K562 (cell line): ENCODE measurements at regions not wholly inside any gene's neighbourhood (a gene's known extent, or its start where the extent isn't known, plus 50 kb on each side); places are given as distances from the start of the nearest gene placed in this dataset.

ENCODE experiments used
- ATAC-seq: fragments of 200-7000 bp; cut with Tn5 transposase; 3 replicates; pipeline ENCODE4 v1.9.1; 2020; ENCODE audit warnings: moderate library complexity
- BruUV-seq: library from RNA; stranded (reverse); fragments of 400-500 nt; replicated peaks from 2 replicates; lab custom pipeline; 2021; lab: Mats Ljungman, UMichigan
- CTCF ChIA-PET: fragments of 300-600 bp; formaldehyde crosslinking; extraction: SDS; loops from one replicate; lab custom pipeline; 2021; ENCODE audit warnings: low intra/inter-chr PET ratio; lab: Yijun Ruan, JAX
- POLR2A ChIA-PET: fragments of 300-600, 350-650 bp; sonication (Branson Sonifier 250); formaldehyde crosslinking; extraction: SDS; loops from one replicate; lab custom pipeline; 2021; ENCODE audit warnings: antibody characterized with exemption, inconsistent platforms; lab: Yijun Ruan, JAX
- DNase-seq, 4 experiments: peaks; one replicate each; pipeline versions ENCODE4 v3.0.0 to v3.0.0-alpha.2; 2011 to 2018; ENCODE audit warnings: low spot score in 3 of 4, mixed read lengths in 3 of 4; ENCODE audit errors: extremely low read depth in 1 of 4
- FAIRE-seq: peaks from 2 replicates; lab custom pipeline; 2011; peaks lifted over from hg19 to GRCh38; lab: Jason Lieb, UNC
- H2AFZ ChIP-seq: 2 replicates; pipeline ENCODE4 v1.6.0; 2011; ENCODE audit warnings: low read depth, low read length, control low read depth, inconsistent platforms
- H3K27ac ChIP-seq: fragments of 200-600 bp; 3 replicates; pipeline ENCODE4 v1.8.0; 2011; ENCODE audit warnings: low read depth, mild to moderate bottlenecking, control low read depth, inconsistent platforms, low read length, moderate library complexity, mixed read lengths; ENCODE audit errors: extremely low read depth
- H3K27me3 ChIP-seq, 2 experiments: fragments of 300-600 bp in 1 of 2; 2 replicates in 1 of 2; 3 replicates in 1 of 2; pipeline versions ENCODE4 v1.6.0 to v1.8.0; 2011; ENCODE audit warnings: inconsistent platforms in 2 of 2, low read length in 2 of 2, mild to moderate bottlenecking in 1 of 2, mixed read lengths in 1 of 2, moderate library complexity in 1 of 2; ENCODE audit not compliant: control insufficient read depth in 2 of 2, insufficient read depth in 2 of 2
- H3K36me3 ChIP-seq: fragments of 300-600 bp; 3 replicates; pipeline ENCODE4 v1.8.0; 2011; ENCODE audit warnings: mild to moderate bottlenecking, low read length, inconsistent platforms; ENCODE audit not compliant: control insufficient read depth, insufficient read depth
- H3K4me1 ChIP-seq, 2 experiments: fragments of 200-600 bp in 1 of 2; replicated peaks in 1 of 2; 2 replicates in 1 of 2; 3 replicates in 1 of 2; pipeline versions ENCODE4 v1.5.1 to v1.8.0; 2011; ENCODE audit warnings: inconsistent platforms in 2 of 2, low read length in 2 of 2, mild to moderate bottlenecking in 1 of 2, mixed read lengths in 1 of 2, moderate library complexity in 1 of 2; ENCODE audit not compliant: control insufficient read depth in 2 of 2, insufficient read depth in 2 of 2
- H3K4me2 ChIP-seq: 2 replicates; pipeline ENCODE4 v1.6.1; 2011; ENCODE audit warnings: low read length, control low read depth, inconsistent platforms, mixed read lengths; ENCODE audit not compliant: insufficient read depth
- H3K4me3 ChIP-seq: fragments of 200-600 bp; sonication (generic), shearing (Covaris generic); 2 replicates; pipeline ENCODE4 v1.5.1; 2016; ENCODE audit warnings: control low read depth, inconsistent platforms
- H3K79me2 ChIP-seq: fragments of 200-600 bp; 3 replicates; pipeline ENCODE4 v1.8.0; 2011; ENCODE audit warnings: low read length, inconsistent platforms; ENCODE audit not compliant: control insufficient read depth, insufficient read depth
- H3K9ac ChIP-seq, 2 experiments: 2 replicates each; pipeline versions ENCODE4 v1.6.0 to v1.6.1; 2011; ENCODE audit warnings: low read depth in 2 of 2, low read length in 2 of 2, control low read depth in 1 of 2, inconsistent platforms in 1 of 2, mild to moderate bottlenecking in 1 of 2, mixed read lengths in 1 of 2; ENCODE audit not compliant: insufficient read depth in 1 of 2
- H3K9me1 ChIP-seq: one replicate; pipeline ENCODE4 v1.6.0; 2011; ENCODE audit warnings: inconsistent platforms, mild to moderate bottlenecking, low read length, moderate library complexity; ENCODE audit not compliant: control insufficient read depth, insufficient read depth
- H3K9me3 ChIP-seq: replicated peaks from 2 replicates; pipeline ENCODE4 v1.5.1; 2011; ENCODE audit warnings: low read depth, low read length, inconsistent platforms; ENCODE audit not compliant: control insufficient read depth, insufficient read depth
- H4K20me1 ChIP-seq: replicated peaks from 2 replicates; pipeline ENCODE4 v1.6.1; 2011; ENCODE audit warnings: low read length, inconsistent platforms, mixed read lengths; ENCODE audit not compliant: control insufficient read depth, insufficient read depth
- ARID2 ChIP-seq: fragments of 450-650 bp; IDR thresholded peaks from 2 replicates; pipeline ENCODE4 v1.6.1; 2017; ENCODE audit warnings: antibody characterized with exemption, mild to moderate bottlenecking
- DACH1 ChIP-seq: fragments of 450-650 bp; IDR thresholded peaks from 2 replicates; pipeline ENCODE4 v1.6.1; 2018; ENCODE audit not compliant: partially characterized antibody
- MEF2D ChIP-seq: conservative IDR thresholded peaks from 2 replicates; pipeline ENCODE4 v1.6.1; 2016; ENCODE audit warnings: low read depth, missing genetic modification characterization, missing compliant biosample characterization
- NFXL1 ChIP-seq: fragments of 450-650 bp; formaldehyde crosslinking; IDR thresholded peaks from 2 replicates; pipeline ENCODE4 v1.4.0; 2021; ENCODE audit warnings: mild to moderate bottlenecking
- RBM25 ChIP-seq: fragments of 200-400 bp; formaldehyde crosslinking; IDR thresholded peaks from 2 replicates; pipeline ENCODE4 v1.6.1; 2018; ENCODE audit warnings: low read length, low read depth, moderate library complexity; ENCODE audit not compliant: severe bottlenecking
- RFX7 ChIP-seq: fragments of 250-450 bp; sonication (Bioruptor Pico); IDR thresholded peaks from 2 replicates; pipeline ENCODE4 v1.5.1; 2021; ENCODE audit warnings: mild to moderate bottlenecking
- SAP30 ChIP-seq: fragments of 200-600 bp; sonication (generic); IDR thresholded peaks from 2 replicates; pipeline ENCODE4 v1.6.1; 2012; ENCODE audit warnings: borderline replicate concordance, low read depth, mild to moderate bottlenecking, moderate library complexity, low read length, control low read depth, inconsistent platforms; ENCODE audit not compliant: insufficient read depth, poor library complexity, severe bottlenecking
- SIN3A ChIP-seq, 2 experiments: fragments of 150-350 bp in 1 of 2; IDR thresholded peaks; 2 replicates each; pipeline ENCODE4 v1.6.1; 2011 to 2016; ENCODE audit warnings: borderline replicate concordance in 2 of 2, low read depth in 2 of 2, low read length in 2 of 2, mild to moderate bottlenecking in 2 of 2, moderate library complexity in 2 of 2; ENCODE audit not compliant: control insufficient read depth in 1 of 2
- SRSF9 ChIP-seq: fragments of 200-400 bp; formaldehyde crosslinking; IDR thresholded peaks from 2 replicates; pipeline ENCODE4 v1.6.1; 2017; ENCODE audit warnings: low read depth, low read length, borderline replicate concordance
- WGBS: fragments of 100-300 bp; shearing (Covaris generic); methylation state at CpG from one replicate; pipeline ENCODE4 v1.1.6; 2016; ENCODE audit warnings: low coverage, mixed read lengths; ENCODE audit not compliant: insufficient coverage; ENCODE audit errors: missing lambda C conversion rate; 5-methylcytosine and 5-hydroxymethylcytosine counted together
- in situ Hi-C: fragments of 300-500 bp; cut with MboI; formaldehyde crosslinking; loops from 4 replicates; pipeline ENCODE4 v1.15.0; 2018; ENCODE audit warnings: inconsistent platforms, mixed read lengths
- intact Hi-C: fragments of 100-400 bp; cut with micrococcal nuclease; formaldehyde crosslinking; loops from 2 replicates; pipeline ENCODE4 v1.14.2; 2022
- TF ChIP-seq, protein P1 (sequence below), 2 experiments: fragments of 450-650 bp; IDR thresholded peaks; 2 replicates each; pipeline ENCODE4 v1.6.1; 2016; ENCODE audit warnings: mild to moderate bottlenecking in 2 of 2, borderline replicate concordance in 1 of 2, low read depth in 1 of 2, moderate library complexity in 1 of 2
- TF ChIP-seq, protein P2 (sequence below): sonication (generic); formaldehyde crosslinking; IDR thresholded peaks from 2 replicates; pipeline ENCODE4 v1.4.0; 2020; ENCODE audit warnings: mild to moderate bottlenecking, missing genetic modification reagents

DNA sequence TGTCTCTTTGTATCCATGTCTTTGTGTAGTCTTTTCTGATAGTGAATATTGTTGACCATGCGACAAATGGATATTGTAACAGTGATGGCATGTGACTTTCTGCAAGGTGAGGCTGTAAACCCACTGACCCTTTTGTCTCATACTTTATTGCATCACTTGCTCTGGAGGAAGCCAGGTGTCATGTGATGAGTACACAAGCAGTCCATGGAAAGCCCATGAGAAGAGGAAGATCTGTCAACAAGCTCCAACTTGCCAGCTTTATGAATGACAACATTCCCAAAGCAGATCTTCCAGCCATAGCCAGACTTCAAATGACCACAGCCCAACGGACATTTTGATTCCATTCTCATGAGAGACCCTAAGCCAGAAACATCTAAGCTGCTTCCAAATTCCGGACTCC lies 450.1 kb upstream of the ACTBL2 start:
- Histone ChIP-seq H3K9ac (no peak overlapping the region), H3K4me2 (no peak overlapping the region), H2AFZ (no peak overlapping the region), H3K9me3 (no peaks in the 10 kb centered on the region), H3K27ac (no peak overlapping the region), H3K4me3 (no peak overlapping the region)
- CTCF ChIA-PET, result no interaction called here
- POLR2A ChIA-PET, result interaction anchor here (0.6 kb wide), 1 partner anchor 114 kb away, joined by 3 read pairs; no protein-coding TSS in a partner anchor
- no TSS peak for BruUV-seq
- in situ Hi-C loops, result no loop called here
- TF ChIP-seq NFXL1 (CRISPR knock-in tag), result no peak
- no peak for TF ChIP-seq SAP30
- TF ChIP-seq, protein P1, sequence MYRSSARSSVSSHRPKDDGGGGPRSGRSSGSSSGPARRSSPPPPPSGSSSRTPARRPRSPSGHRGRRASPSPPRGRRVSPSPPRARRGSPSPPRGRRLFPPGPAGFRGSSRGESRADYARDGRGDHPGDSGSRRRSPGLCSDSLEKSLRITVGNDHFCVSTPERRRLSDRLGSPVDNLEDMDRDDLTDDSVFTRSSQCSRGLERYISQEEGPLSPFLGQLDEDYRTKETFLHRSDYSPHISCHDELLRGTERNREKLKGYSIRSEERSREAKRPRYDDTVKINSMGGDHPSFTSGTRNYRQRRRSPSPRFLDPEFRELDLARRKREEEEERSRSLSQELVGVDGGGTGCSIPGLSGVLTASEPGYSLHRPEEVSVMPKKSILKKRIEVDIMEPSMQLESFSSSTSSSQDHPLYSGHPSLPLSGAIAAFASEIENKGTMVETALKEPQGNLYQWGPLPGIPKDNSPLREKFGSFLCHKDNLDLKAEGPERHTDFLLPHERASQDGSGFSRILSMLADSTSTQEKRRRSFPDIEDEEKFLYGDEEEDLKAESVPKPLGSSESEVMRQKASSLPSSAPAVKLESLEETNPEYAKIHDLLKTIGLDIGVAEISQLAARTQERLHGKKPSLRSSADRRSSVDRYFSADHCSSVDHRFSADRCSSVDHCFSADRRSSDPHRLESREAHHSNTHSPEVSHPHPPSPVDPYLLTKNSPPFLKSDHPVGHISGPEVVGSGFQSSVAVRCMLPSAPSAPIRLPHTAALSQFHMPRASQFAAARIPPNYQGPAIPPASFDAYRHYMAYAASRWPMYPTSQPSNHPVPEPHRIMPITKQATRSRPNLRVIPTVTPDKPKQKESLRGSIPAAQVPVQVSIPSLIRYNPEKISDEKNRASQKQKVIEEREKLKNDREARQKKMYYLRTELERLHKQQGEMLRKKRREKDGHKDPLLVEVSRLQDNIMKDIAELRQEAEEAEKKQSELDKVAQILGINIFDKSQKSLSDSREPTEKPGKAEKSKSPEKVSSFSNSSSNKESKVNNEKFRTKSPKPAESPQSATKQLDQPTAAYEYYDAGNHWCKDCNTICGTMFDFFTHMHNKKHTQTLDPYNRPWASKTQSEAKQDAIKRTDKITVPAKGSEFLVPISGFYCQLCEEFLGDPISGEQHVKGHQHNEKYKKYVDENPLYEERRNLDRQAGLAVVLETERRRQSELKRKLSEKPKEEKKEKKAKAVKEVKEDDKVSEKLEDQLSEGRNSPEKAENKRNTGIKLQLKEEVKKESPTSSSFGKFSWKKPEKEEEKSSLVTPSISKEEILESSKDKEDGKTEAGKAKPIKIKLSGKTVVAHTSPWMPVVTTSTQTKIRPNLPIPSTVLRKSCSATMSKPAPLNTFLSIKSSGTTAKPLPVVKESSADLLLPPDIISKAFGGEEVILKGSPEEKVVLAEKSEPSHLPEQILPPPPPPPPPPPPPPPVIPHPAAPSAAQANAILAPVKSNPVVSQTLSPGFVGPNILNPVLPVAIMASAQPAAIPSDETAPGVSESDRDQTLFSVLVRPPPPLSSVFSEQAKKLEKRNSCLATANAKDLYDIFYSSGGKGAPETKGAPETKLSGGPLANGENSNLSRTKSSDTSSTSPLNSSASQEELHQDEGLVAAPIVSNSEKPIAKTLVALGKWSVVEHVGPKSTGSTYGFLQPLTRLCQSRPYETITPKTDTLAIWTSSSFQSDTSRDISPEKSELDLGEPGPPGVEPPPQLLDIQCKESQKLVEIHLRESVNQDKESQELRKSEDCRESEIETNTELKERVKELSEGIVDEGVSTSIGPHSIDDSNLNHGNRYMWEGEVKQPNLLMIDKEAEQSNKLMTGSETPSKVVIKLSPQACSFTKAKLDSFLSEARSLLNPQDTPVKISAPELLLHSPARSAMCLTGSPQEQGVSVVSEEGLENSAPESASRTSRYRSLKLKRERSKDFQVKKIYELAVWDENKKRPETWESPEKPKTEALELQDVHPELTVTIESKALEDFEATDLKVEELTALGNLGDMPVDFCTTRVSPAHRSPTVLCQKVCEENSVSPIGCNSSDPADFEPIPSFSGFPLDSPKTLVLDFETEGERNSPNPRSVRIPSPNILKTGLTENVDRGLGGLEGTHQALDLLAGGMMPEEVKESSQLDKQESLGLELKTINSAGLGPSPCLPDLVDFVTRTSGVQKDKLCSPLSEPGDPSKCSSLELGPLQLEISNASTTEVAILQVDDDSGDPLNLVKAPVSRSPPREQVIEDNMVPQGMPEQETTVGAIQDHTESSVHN (IDR thresholded peaks at IDR 0.05; ENCODE audit: borderline replicate concordance in 1 of 2, low read depth in 1 of 2), result no peak
- no peak for TF ChIP-seq SIN3A (IDR thresholded peaks at IDR 0.05; ENCODE audit: borderline replicate concordance in 2 of 2, control insufficient read depth in 1 of 2, low read depth in 2 of 2, low read length in 2 of 2)
- TF ChIP-seq DACH1, result no peak
- no peak for TF ChIP-seq RBM25
- TF ChIP-seq, protein P2, sequence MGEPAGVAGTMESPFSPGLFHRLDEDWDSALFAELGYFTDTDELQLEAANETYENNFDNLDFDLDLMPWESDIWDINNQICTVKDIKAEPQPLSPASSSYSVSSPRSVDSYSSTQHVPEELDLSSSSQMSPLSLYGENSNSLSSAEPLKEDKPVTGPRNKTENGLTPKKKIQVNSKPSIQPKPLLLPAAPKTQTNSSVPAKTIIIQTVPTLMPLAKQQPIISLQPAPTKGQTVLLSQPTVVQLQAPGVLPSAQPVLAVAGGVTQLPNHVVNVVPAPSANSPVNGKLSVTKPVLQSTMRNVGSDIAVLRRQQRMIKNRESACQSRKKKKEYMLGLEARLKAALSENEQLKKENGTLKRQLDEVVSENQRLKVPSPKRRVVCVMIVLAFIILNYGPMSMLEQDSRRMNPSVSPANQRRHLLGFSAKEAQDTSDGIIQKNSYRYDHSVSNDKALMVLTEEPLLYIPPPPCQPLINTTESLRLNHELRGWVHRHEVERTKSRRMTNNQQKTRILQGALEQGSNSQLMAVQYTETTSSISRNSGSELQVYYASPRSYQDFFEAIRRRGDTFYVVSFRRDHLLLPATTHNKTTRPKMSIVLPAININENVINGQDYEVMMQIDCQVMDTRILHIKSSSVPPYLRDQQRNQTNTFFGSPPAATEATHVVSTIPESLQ (CRISPR knock-in tag), result no peak
- no peak for TF ChIP-seq ARID2
- no peak for TF ChIP-seq RFX7 (CRISPR knock-in tag)
- TF ChIP-seq MEF2D (tag), result no peak
- no peak for TF ChIP-seq SRSF9
- TF ChIP-seq, all 486 proteins: peak for 0
- no peak for FAIRE-seq
- H4K20me1 ChIP-seq, result no peaks in the 10 kb centered on the region
- DNase-seq, result no peak
- intact Hi-C loops, result no loop called here
- no peaks in the 10 kb centered on the region; a peak in 2 of 5 replicates for H3K4me1 ChIP-seq
- no peaks in the 10 kb centered on the region for H3K27me3 ChIP-seq
- WGBS, result 17% methylated on average over 3 of the region's 3 CpGs
- no peaks in the 10 kb centered on the region for H3K36me3 ChIP-seq
- no peak for ATAC-seq
- no peaks in the 10 kb centered on the region for H3K79me2 ChIP-seq
- no peaks in the 10 kb centered on the region for H3K9me1 ChIP-seq
